ENCODE measurements at regions not wholly inside any gene's neighbourhood (a gene's known extent, or its start where the extent isn't known, plus 50 kb on each side); places are given as distances from the start of the nearest gene placed in this dataset.

DNA sequence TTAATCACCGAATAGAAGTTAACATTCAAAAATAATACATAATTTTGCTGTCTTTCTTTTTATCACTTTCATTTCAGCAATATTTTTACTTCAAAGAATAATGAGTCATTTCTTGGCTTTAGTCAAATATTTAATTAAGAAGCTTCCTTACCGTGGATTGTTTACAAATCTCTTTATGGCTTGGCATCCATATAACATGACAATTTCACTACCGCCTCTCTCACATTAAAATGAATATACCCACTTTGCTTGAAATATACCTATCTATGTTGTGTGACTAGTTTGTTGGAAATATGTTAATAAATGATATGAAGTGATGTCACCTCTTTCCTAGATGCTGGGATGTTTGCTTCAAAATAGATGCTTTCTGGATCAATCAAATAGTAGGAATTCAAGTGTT lies 1203.9 kb downstream of the AMY1C start:
- TF ChIP-seq EZH2 (IDR thresholded peaks at IDR 0.05; ENCODE audit: borderline replicate concordance, insufficient read depth, low read depth, low read length, poor library complexity, severe bottlenecking): no peak
- TF ChIP-seq, protein P1, sequence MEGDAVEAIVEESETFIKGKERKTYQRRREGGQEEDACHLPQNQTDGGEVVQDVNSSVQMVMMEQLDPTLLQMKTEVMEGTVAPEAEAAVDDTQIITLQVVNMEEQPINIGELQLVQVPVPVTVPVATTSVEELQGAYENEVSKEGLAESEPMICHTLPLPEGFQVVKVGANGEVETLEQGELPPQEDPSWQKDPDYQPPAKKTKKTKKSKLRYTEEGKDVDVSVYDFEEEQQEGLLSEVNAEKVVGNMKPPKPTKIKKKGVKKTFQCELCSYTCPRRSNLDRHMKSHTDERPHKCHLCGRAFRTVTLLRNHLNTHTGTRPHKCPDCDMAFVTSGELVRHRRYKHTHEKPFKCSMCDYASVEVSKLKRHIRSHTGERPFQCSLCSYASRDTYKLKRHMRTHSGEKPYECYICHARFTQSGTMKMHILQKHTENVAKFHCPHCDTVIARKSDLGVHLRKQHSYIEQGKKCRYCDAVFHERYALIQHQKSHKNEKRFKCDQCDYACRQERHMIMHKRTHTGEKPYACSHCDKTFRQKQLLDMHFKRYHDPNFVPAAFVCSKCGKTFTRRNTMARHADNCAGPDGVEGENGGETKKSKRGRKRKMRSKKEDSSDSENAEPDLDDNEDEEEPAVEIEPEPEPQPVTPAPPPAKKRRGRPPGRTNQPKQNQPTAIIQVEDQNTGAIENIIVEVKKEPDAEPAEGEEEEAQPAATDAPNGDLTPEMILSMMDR (IDR thresholded peaks at IDR 0.05): no peak
